ENCODE measurements at regions not wholly inside any gene's neighbourhood (a gene's known extent, or its start where the extent isn't known, plus 50 kb on each side); places are given as distances from the start of the nearest gene placed in this dataset.

- no peaks in the 10 kb centered on the region for H3K27me3 ChIP-seq (replicated peaks; ENCODE audit: insufficient read depth)
- no peak overlapping the region for H3K4me3 ChIP-seq
- no peaks in the 10 kb centered on the region for H3K9me3 ChIP-seq
- no peak for TF ChIP-seq CTCF (IDR thresholded peaks at IDR 0.05)
- no peak for ATAC-seq (ENCODE audit: insufficient number of reproducible peaks, low FRiP score, low read depth)
- DNase-seq (ENCODE audit: low spot score), result no peak
- H3K27ac ChIP-seq, result no peak overlapping the region
- H3K36me3 ChIP-seq, result no peaks in the 10 kb centered on the region
- no peaks in the 10 kb centered on the region for H3K4me1 ChIP-seq (ENCODE audit: control insufficient read depth in 1 of 2, low read depth in 2 of 2)
These were observed 128.2 kb downstream of the RASGEF1B start for GRCh38 chr4:81343536-81343935.

- Histone ChIP-seq H3K27ac (no peak overlapping the region), H3K4me1 (ENCODE audit: control insufficient read depth in 1 of 2, low read depth in 2 of 2) (no peaks in the 10 kb centered on the region), H3K4me3 (no peak overlapping the region), H3K36me3 (no peaks in the 10 kb centered on the region), H3K27me3 (replicated peaks; ENCODE audit: insufficient read depth) (no peaks in the 10 kb centered on the region), H3K9me3 (no peaks in the 10 kb centered on the region)
- DNase-seq (ENCODE audit: low spot score) (no peak), ATAC-seq (ENCODE audit: insufficient number of reproducible peaks, low FRiP score, low read depth) (no peak)
- TF ChIP-seq CTCF (IDR thresholded peaks at IDR 0.05), result no peak
These were observed 128.0 kb upstream of the PRKG2 start for GRCh38 chr4:81343046-81343445.

GRCh38 chr4:81337211-81337610 lies 122.2 kb upstream of the PRKG2 start:
- DNase-seq (ENCODE audit: low spot score) (no peak), ATAC-seq (ENCODE audit: insufficient number of reproducible peaks, low FRiP score, low read depth) (no peak)
- Histone ChIP-seq H3K4me3 (no peak overlapping the region), H3K36me3 (no peaks in the 10 kb centered on the region), H3K27ac (no peak overlapping the region), H3K9me3 (no peaks in the 10 kb centered on the region), H3K4me1 (ENCODE audit: control insufficient read depth in 1 of 2, low read depth in 2 of 2) (peaks cover 3 to 8% of the 10 kb centered on the region in 2 donors), H3K27me3 (replicated peaks; ENCODE audit: insufficient read depth) (no peaks in the 10 kb centered on the region)
- TF ChIP-seq CTCF (IDR thresholded peaks at IDR 0.05), result no peak

GRCh38 chr4:81335122-81335912 lies 120.3 kb upstream of the PRKG2 start:
- H3K27ac ChIP-seq, result no peak overlapping the region
- ATAC-seq (ENCODE audit: insufficient number of reproducible peaks, low FRiP score, low read depth) (no peak), DNase-seq (ENCODE audit: low spot score) (no peak)
- TF ChIP-seq CTCF (IDR thresholded peaks at IDR 0.05), result no peak
- no peaks in the 10 kb centered on the region for H3K36me3 ChIP-seq
- no peaks in the 10 kb centered on the region for H3K27me3 ChIP-seq (replicated peaks; ENCODE audit: insufficient read depth)
- peaks cover 3 to 13% of the 10 kb centered on the region in 2 donors for H3K4me1 ChIP-seq (ENCODE audit: control insufficient read depth in 1 of 2, low read depth in 2 of 2)
- no peak overlapping the region for H3K4me3 ChIP-seq
- H3K9me3 ChIP-seq, result no peaks in the 10 kb centered on the region

- H3K4me1 ChIP-seq (ENCODE audit: control insufficient read depth in 1 of 2, low read depth in 2 of 2), result peaks cover 2 to 11% of the 10 kb centered on the region in 2 donors
- DNase-seq (ENCODE audit: low spot score), result no peak
- no peaks in the 10 kb centered on the region for H3K27me3 ChIP-seq (replicated peaks; ENCODE audit: insufficient read depth)
- ATAC-seq (ENCODE audit: insufficient number of reproducible peaks, low FRiP score, low read depth), result no peak
- no peaks in the 10 kb centered on the region for H3K36me3 ChIP-seq
- H3K9me3 ChIP-seq, result no peaks in the 10 kb centered on the region
- TF ChIP-seq CTCF (IDR thresholded peaks at IDR 0.05), result no peak
- H3K27ac ChIP-seq, result no peak overlapping the region
- H3K4me3 ChIP-seq, result no peak overlapping the region
These were observed 115.0 kb upstream of the PRKG2 start for GRCh38 chr4:81330018-81330417.

Measured in thoracic aorta (tissue), 2 donors.